GM21619 (cell line): ENCODE measurements at regions not wholly inside any gene's neighbourhood (a gene's known extent, or its start where the extent isn't known, plus 50 kb on each side); places are given as distances from the start of the nearest gene placed in this dataset.
"Not testable (repeated sequence)": the region's sequence is repeated elsewhere in the genome, so short reads cannot be mapped to it uniquely, and the experiment has no call there.

Source experiments
- ATAC-seq: cut with Tn5 transposase; IDR thresholded peaks from one replicate; pipeline ENCODE4 v1.9.1; 2021; ENCODE audit not compliant: unreplicated experiment

- no peak for ATAC-seq
Observed at GRCh38 chr1:30575066-30575465, 148.3 kb downstream of the MATN1 start.

- no peak for ATAC-seq
Observed at GRCh38 chr1:30572192-30572591, 151.2 kb downstream of the MATN1 start.

GRCh38 chr1:30571380-30571779 lies 152.0 kb downstream of the MATN1 start:
- ATAC-seq, result no peak

- ATAC-seq, result no peak
Observed at GRCh38 chr1:30569384-30569783, 154.0 kb downstream of the MATN1 start.

- ATAC-seq, result no peak
Observed at GRCh38 chr1:30562559-30562958, 160.8 kb downstream of the MATN1 start.

GRCh38 chr1:30551603-30552002 lies 171.8 kb downstream of the MATN1 start:
- ATAC-seq, result no peak

GRCh38 chr1:30550365-30551220 lies 172.8 kb downstream of the MATN1 start:
- no peak for ATAC-seq

- ATAC-seq, result not testable (repeated sequence)
Observed at GRCh38 chr1:30549872-30550271, 173.5 kb downstream of the MATN1 start.

- no peak for ATAC-seq
Observed at GRCh38 chr1:30548294-30548693, 175.1 kb downstream of the MATN1 start.

- ATAC-seq, result not testable (repeated sequence)
Observed at GRCh38 chr1:30547326-30547725, 176.1 kb downstream of the MATN1 start.

- no peak for ATAC-seq
Observed at GRCh38 chr1:30545365-30545764, 178.0 kb downstream of the MATN1 start.

GRCh38 chr1:30541721-30542485 lies 181.5 kb downstream of the MATN1 start:
- no peak for ATAC-seq

GRCh38 chr1:30540611-30541192 lies 182.7 kb downstream of the MATN1 start:
- ATAC-seq, result no peak

- no peak for ATAC-seq
Observed at GRCh38 chr1:30539884-30540283, 183.5 kb downstream of the MATN1 start.

- ATAC-seq, result no peak
Observed at GRCh38 chr1:30538993-30539867, 184.2 kb downstream of the MATN1 start.

- no peak for ATAC-seq
Observed at GRCh38 chr1:30538226-30538992, 185.0 kb downstream of the MATN1 start.

- no peak for ATAC-seq
Observed at GRCh38 chr1:30537279-30537678, 186.1 kb downstream of the MATN1 start.

GRCh38 chr1:30536530-30536929 lies 186.9 kb downstream of the MATN1 start:
- ATAC-seq, result no peak

GRCh38 chr1:30535595-30536325 lies 187.6 kb downstream of the MATN1 start:
- ATAC-seq, result no peak
